ENCODE measurements at regions not wholly inside any gene's neighbourhood (a gene's known extent, or its start where the extent isn't known, plus 50 kb on each side); places are given as distances from the start of the nearest gene placed in this dataset.

GRCh38 chr9:78562021-78562420 is 265.1 kb downstream of the PSAT1 start:
- H3K36me3 ChIP-seq: no peaks in the 10 kb centered on the region
- no peaks in the 10 kb centered on the region for H3K9me3 ChIP-seq
- 63 to 64% methylated on average over 1 of the region's 1 CpG for WGBS, 2 donors
- H3K27ac ChIP-seq: no peak overlapping the region
- TF ChIP-seq EP300 (IDR thresholded peaks at IDR 0.05) (no peak), POLR2A (IDR thresholded peaks at IDR 0.05) (no peak), POLR2AphosphoS5 (IDR thresholded peaks at IDR 0.05) (no peak), CTCF (IDR thresholded peaks at IDR 0.05) (no peak)
- intact Hi-C loops (cut with DNase I): no loop called here
- DNase-seq: no peak
- H3K4me1 ChIP-seq: no peaks in the 10 kb centered on the region
- H3K27me3 ChIP-seq: no peaks in the 10 kb centered on the region
- H3K4me3 ChIP-seq: no peak overlapping the region

GRCh38 chr9:78563269-78563668 is 266.3 kb downstream of the PSAT1 start:
- intact Hi-C loops (cut with DNase I): no loop called here
- WGBS, 2 donors: 77 to 86% methylated on average over 5 of the region's 5 CpGs
- H3K27me3 ChIP-seq: no peaks in the 10 kb centered on the region

GRCh38 chr9:78565481-78565880 is 268.6 kb downstream of the PSAT1 start:
- 68 to 74% methylated on average over 5 of the region's 5 CpGs for WGBS, 2 donors
- TF ChIP-seq EP300 (IDR thresholded peaks at IDR 0.05) (no peak), POLR2AphosphoS5 (IDR thresholded peaks at IDR 0.05) (no peak), POLR2A (IDR thresholded peaks at IDR 0.05) (no peak), CTCF (IDR thresholded peaks at IDR 0.05) (no peak)
- Histone ChIP-seq H3K27ac (no peak overlapping the region), H3K27me3 (no peaks in the 10 kb centered on the region), H3K4me3 (no peak overlapping the region), H3K9me3 (no peaks in the 10 kb centered on the region), H3K4me1 (no peaks in the 10 kb centered on the region), H3K36me3 (no peaks in the 10 kb centered on the region)
- DNase-seq: no peak
- intact Hi-C loops (cut with DNase I): no loop called here

More at GRCh38 chr9:78563269-78563668, 266.3 kb downstream of the PSAT1 start:
- H3K4me3 ChIP-seq: no peak overlapping the region
- H3K4me1 ChIP-seq: no peaks in the 10 kb centered on the region
- H3K27ac ChIP-seq: no peak overlapping the region
- no peak for TF ChIP-seq POLR2A (IDR thresholded peaks at IDR 0.05)
- TF ChIP-seq POLR2AphosphoS5 (IDR thresholded peaks at IDR 0.05): no peak
- no peak for TF ChIP-seq CTCF (IDR thresholded peaks at IDR 0.05)
- H3K36me3 ChIP-seq: no peaks in the 10 kb centered on the region
- H3K9me3 ChIP-seq: no peaks in the 10 kb centered on the region
- no peak for DNase-seq

GRCh38 chr9:78566521-78566920 is 269.6 kb downstream of the PSAT1 start:
- Histone ChIP-seq H3K27ac (no peak overlapping the region), H3K9me3 (no peaks in the 10 kb centered on the region), H3K4me1 (no peaks in the 10 kb centered on the region), H3K36me3 (no peaks in the 10 kb centered on the region), H3K27me3 (no peaks in the 10 kb centered on the region), H3K4me3 (no peak overlapping the region)
- no peak for DNase-seq
- intact Hi-C loops (cut with DNase I): no loop called here
- WGBS, 2 donors: 66 to 91% methylated on average over 2 of the region's 2 CpGs
- no peak for TF ChIP-seq POLR2A (IDR thresholded peaks at IDR 0.05)
- TF ChIP-seq CTCF (IDR thresholded peaks at IDR 0.05): no peak
- no peak for TF ChIP-seq POLR2AphosphoS5 (IDR thresholded peaks at IDR 0.05)
- no peak for TF ChIP-seq EP300 (IDR thresholded peaks at IDR 0.05)

GRCh38 chr9:78566948-78567675 is 270.2 kb downstream of the PSAT1 start:
- no peak overlapping the region for H3K4me3 ChIP-seq
- no peak overlapping the region for H3K27ac ChIP-seq
- intact Hi-C loops (cut with DNase I): no loop called here
- DNase-seq: no peak
- H3K36me3 ChIP-seq: no peaks in the 10 kb centered on the region
- no peaks in the 10 kb centered on the region for H3K9me3 ChIP-seq
- WGBS, 2 donors: 89 to 92% methylated on average over 5 of the region's 5 CpGs
- TF ChIP-seq CTCF (IDR thresholded peaks at IDR 0.05) (no peak), POLR2A (IDR thresholded peaks at IDR 0.05) (no peak), POLR2AphosphoS5 (IDR thresholded peaks at IDR 0.05) (no peak)
- H3K27me3 ChIP-seq: no peaks in the 10 kb centered on the region
- H3K4me1 ChIP-seq: no peaks in the 10 kb centered on the region
